HepG2 (cell line): ENCODE measurements at regions not wholly inside any gene's neighbourhood (a gene's known extent, or its start where the extent isn't known, plus 50 kb on each side); places are given as distances from the start of the nearest gene placed in this dataset.

ENCODE experiments used
- ATAC-seq: fragments of 200-7000 bp; cut with Tn5 transposase; 3 replicates; pipeline ENCODE4 v1.9.1; 2020; ENCODE audit warnings: mild to moderate bottlenecking, moderate library complexity
- BruUV-seq: library from RNA; stranded (reverse); fragments of 400-500 nt; replicated peaks from 2 replicates; lab custom pipeline; 2021; lab: Mats Ljungman, UMichigan
- CTCF ChIA-PET: fragments of 300-600 bp; formaldehyde crosslinking; extraction: SDS; loops from one replicate; lab custom pipeline; 2021; ENCODE audit warnings: low total read pairs, inconsistent platforms, low intra/inter-chr PET ratio; lab: Yijun Ruan, JAX
- POLR2A ChIA-PET: fragments of 350-600 bp; sonication (Branson Sonifier 250); formaldehyde crosslinking; loops from one replicate; lab custom pipeline; 2020; ENCODE audit warnings: antibody characterized with exemption, inconsistent platforms; lab: Yijun Ruan, JAX
- DNase-seq: peaks from one replicate; pipeline ENCODE4 v3.0.0-alpha.2; 2015; ENCODE audit warnings: low spot score
- FAIRE-seq: peaks from 3 replicates; lab custom pipeline; 2011; peaks lifted over from hg19 to GRCh38; lab: Jason Lieb, UNC
- H2AFZ ChIP-seq: one replicate; pipeline ENCODE4 v1.6.1; 2011; ENCODE audit warnings: low read length, inconsistent platforms
- H3K27ac ChIP-seq: fragments of 300-600 bp; 3 replicates; pipeline ENCODE4 v1.8.0; 2011; ENCODE audit warnings: mixed run types, mild to moderate bottlenecking, mixed read lengths, low read length, inconsistent platforms; ENCODE audit not compliant: insufficient read depth; ENCODE audit errors: extremely low read length
- H3K27me3 ChIP-seq, 2 experiments: fragments of 200-600 bp in 1 of 2; 2 replicates in 1 of 2; 3 replicates in 1 of 2; pipeline versions ENCODE4 v1.6.0 to v1.8.0; 2011; ENCODE audit warnings: low read length in 2 of 2, mild to moderate bottlenecking in 2 of 2, moderate library complexity in 2 of 2, inconsistent platforms in 1 of 2; ENCODE audit not compliant: insufficient read depth in 2 of 2, control insufficient read depth in 1 of 2
- H3K36me3 ChIP-seq, 2 experiments: fragments of 200-600 bp in 1 of 2; replicated peaks in 1 of 2; 2 replicates in 1 of 2; 3 replicates in 1 of 2; pipeline versions ENCODE4 v1.5.1 to v1.8.0; 2011; ENCODE audit warnings: low read length in 2 of 2, inconsistent platforms in 1 of 2; ENCODE audit not compliant: insufficient read depth in 2 of 2, control insufficient read depth in 1 of 2
- H3K4me1 ChIP-seq: 2 replicates; pipeline ENCODE4 v1.5.1; 2012; ENCODE audit warnings: low read length, inconsistent platforms; ENCODE audit not compliant: insufficient read depth
- H3K4me2 ChIP-seq: 2 replicates; pipeline ENCODE4 v1.6.0; 2011; ENCODE audit warnings: low read depth, low read length, inconsistent platforms
- H3K4me3 ChIP-seq, 3 experiments: fragments of 200-600 bp in 1 of 3; sonication (generic), shearing (Covaris generic) in 1 of 3; replicated peaks in 1 of 3; 2 replicates each; pipeline ENCODE4 v1.5.1; 2011 to 2016; ENCODE audit warnings: low read length in 3 of 3, inconsistent platforms in 2 of 3, low read depth in 2 of 3, mild to moderate bottlenecking in 2 of 3, control low read depth in 1 of 3, mixed read lengths in 1 of 3; ENCODE audit not compliant: insufficient read depth in 1 of 3
- H3K79me2 ChIP-seq: one replicate; pipeline ENCODE4 v1.6.1; 2011; ENCODE audit warnings: low read length, inconsistent platforms; ENCODE audit not compliant: insufficient read depth
- H3K9ac ChIP-seq: 2 replicates; pipeline ENCODE4 v1.6.0; 2011; ENCODE audit warnings: mild to moderate bottlenecking, low read depth, low read length, inconsistent platforms; ENCODE audit not compliant: insufficient read depth
- H3K9me3 ChIP-seq: 2 replicates; pipeline ENCODE4 v1.5.1; 2012; ENCODE audit warnings: mild to moderate bottlenecking, low read length
- H4K20me1 ChIP-seq: 2 replicates; pipeline ENCODE4 v1.6.0; 2011; ENCODE audit warnings: inconsistent platforms, mild to moderate bottlenecking, low read length, moderate library complexity; ENCODE audit not compliant: insufficient read depth
- CEBPG ChIP-seq: IDR thresholded peaks from 2 replicates; pipeline ENCODE4 v1.6.1; 2016
- ELF4 ChIP-seq: sonication (generic); formaldehyde crosslinking; IDR thresholded peaks from 2 replicates; pipeline ENCODE4 v1.5.0; 2020; ENCODE audit warnings: missing genetic modification reagents, mild to moderate bottlenecking, moderate library complexity, borderline replicate concordance
- FOXK1 ChIP-seq: sonication (generic); formaldehyde crosslinking; IDR thresholded peaks from 2 replicates; pipeline ENCODE4 v1.4.0; 2020; ENCODE audit warnings: low read depth, missing genetic modification reagents, borderline replicate concordance
- HMG20B ChIP-seq: conservative IDR thresholded peaks from 2 replicates; pipeline ENCODE4 v1.6.1; 2016; ENCODE audit warnings: missing genetic modification reagents, missing compliant biosample characterization
- JUNB ChIP-seq: sonication (generic); formaldehyde crosslinking; IDR thresholded peaks from 2 replicates; pipeline ENCODE4 v1.8.0; 2022; ENCODE audit warnings: missing genetic modification reagents, mild to moderate bottlenecking, borderline replicate concordance
- KLF6 ChIP-seq: IDR thresholded peaks from 2 replicates; pipeline ENCODE4 v1.8.0; 2016; ENCODE audit warnings: missing biosample characterization, missing genetic modification reagents
- NFYC ChIP-seq: IDR thresholded peaks from 2 replicates; pipeline ENCODE4 v1.6.1; 2016; ENCODE audit warnings: missing genetic modification reagents, missing compliant biosample characterization
- SRSF1 ChIP-seq: fragments of 200-400 bp; formaldehyde crosslinking; optimal IDR thresholded peaks from 2 replicates; pipeline ENCODE3; 2017; ENCODE audit warnings: mild to moderate bottlenecking, low read depth, low read length, moderate library complexity
- ZNF496 ChIP-seq: sonication (generic); formaldehyde crosslinking; IDR thresholded peaks from 2 replicates; pipeline ENCODE4 v1.8.1; 2023; ENCODE audit warnings: mild to moderate bottlenecking, moderate library complexity, missing genetic modification reagents; ENCODE audit not compliant: insufficient replicate concordance
- WGBS: methylation state at CpG from one replicate; pipeline ENCODE4 v1.1.6; 2017; ENCODE audit warnings: low lambda C conversion rate; 5-methylcytosine and 5-hydroxymethylcytosine counted together
- in situ Hi-C: cut with HindIII; loops from 2 replicates; pipeline ENCODE4 v1.10.0; 2017; ENCODE audit warnings: low pct_unique_long_range_greater_than_20kb; ENCODE audit not compliant: extremely low pct_ligation_motif_present
- intact Hi-C: fragments of 100-400 bp; cut with micrococcal nuclease; formaldehyde crosslinking; loops from one replicate; pipeline ENCODE4 v1.10.0; 2022; ENCODE audit not compliant: unreplicated experiment
- TF ChIP-seq, protein P1 (sequence below): sonication (generic); formaldehyde crosslinking; IDR thresholded peaks from 2 replicates; pipeline ENCODE4 v1.5.0; 2020; ENCODE audit warnings: mild to moderate bottlenecking, missing genetic modification reagents
- TF ChIP-seq, protein P2 (sequence below): sonication (generic); formaldehyde crosslinking; IDR thresholded peaks from 2 replicates; pipeline ENCODE4 v1.5.0; 2020; ENCODE audit warnings: missing genetic modification reagents, mild to moderate bottlenecking, borderline replicate concordance
- TF ChIP-seq, protein P3 (sequence below): sonication (generic); formaldehyde crosslinking; IDR thresholded peaks from 2 replicates; pipeline ENCODE4 v1.8.0; 2022; ENCODE audit warnings: mild to moderate bottlenecking, missing genetic modification reagents
- TF ChIP-seq, protein P4 (sequence below): sonication (generic); formaldehyde crosslinking; IDR thresholded peaks from 2 replicates; pipeline ENCODE4 v1.8.0; 2022; ENCODE audit warnings: missing genetic modification reagents, low read depth, mild to moderate bottlenecking, borderline replicate concordance

DNA sequence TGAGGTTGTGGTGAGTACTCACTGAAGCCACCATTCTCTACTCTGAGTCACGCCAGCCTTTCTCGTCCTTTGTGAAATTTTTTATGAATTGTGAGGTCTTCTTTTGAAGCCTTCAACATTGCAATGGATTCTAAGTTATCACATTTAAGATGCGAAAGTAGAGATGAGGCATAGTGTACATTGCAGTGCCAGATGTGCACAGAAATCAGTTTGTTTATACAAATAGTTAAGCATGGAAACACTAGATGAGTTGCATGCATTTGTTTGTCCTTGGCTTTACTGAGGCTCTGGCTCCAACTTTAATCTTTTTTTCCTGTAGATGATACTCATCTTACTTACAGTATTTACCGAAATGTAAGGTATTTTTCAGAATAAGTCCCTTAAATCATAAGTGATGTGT, 453.7 kb upstream of the RIOK2 start:
- DNase-seq (no peak), ATAC-seq (no peak), FAIRE-seq (no peak)
- Histone ChIP-seq H3K79me2 (no peaks in the 10 kb centered on the region), H3K36me3 (no peaks in the 10 kb centered on the region), H3K4me2 (no peak overlapping the region), H3K9me3 (peaks cover 14% of the 10 kb centered on the region; the same call in 1 of the 2 replicates), H3K27ac (no peak overlapping the region), H4K20me1 (no peaks in the 10 kb centered on the region), H3K9ac (no peak overlapping the region), H2AFZ (no peak overlapping the region), H3K27me3 (no peaks in the 10 kb centered on the region), H3K4me3 (no peak overlapping the region), H3K4me1 (no peaks in the 10 kb centered on the region)
- 8% methylated on average over 4 of the region's 4 CpGs for WGBS
- BruUV-seq = no TSS peak
- ChIA-PET CTCF (no interaction called here), POLR2A (no interaction called here)
- intact Hi-C loops (no loop called here), in situ Hi-C loops (no loop called here)
- no peak for TF ChIP-seq SRSF1

DNA sequence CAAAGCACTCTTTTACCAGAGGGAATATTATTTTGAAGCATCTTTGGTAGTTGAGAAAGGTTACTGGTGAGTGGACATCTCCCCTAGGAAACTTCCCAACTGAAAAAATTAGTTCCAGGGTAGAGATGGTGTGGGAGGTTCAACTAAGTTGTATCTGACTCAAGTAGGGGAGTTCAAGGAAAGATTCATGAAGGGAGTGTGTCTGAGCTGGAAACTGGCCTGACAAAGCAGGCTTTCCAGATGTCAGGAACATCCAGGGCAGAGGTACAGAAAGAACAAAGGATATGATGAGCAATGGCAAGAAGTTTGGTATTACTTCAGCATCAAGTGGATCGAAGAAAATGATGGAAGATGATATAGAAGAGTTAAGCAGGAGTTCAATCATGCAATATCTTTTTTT, 458.0 kb upstream of the RIOK2 start:
- no peak overlapping the region for H3K4me3 ChIP-seq
- no peaks in the 10 kb centered on the region for H4K20me1 ChIP-seq
- TF ChIP-seq, protein P1, sequence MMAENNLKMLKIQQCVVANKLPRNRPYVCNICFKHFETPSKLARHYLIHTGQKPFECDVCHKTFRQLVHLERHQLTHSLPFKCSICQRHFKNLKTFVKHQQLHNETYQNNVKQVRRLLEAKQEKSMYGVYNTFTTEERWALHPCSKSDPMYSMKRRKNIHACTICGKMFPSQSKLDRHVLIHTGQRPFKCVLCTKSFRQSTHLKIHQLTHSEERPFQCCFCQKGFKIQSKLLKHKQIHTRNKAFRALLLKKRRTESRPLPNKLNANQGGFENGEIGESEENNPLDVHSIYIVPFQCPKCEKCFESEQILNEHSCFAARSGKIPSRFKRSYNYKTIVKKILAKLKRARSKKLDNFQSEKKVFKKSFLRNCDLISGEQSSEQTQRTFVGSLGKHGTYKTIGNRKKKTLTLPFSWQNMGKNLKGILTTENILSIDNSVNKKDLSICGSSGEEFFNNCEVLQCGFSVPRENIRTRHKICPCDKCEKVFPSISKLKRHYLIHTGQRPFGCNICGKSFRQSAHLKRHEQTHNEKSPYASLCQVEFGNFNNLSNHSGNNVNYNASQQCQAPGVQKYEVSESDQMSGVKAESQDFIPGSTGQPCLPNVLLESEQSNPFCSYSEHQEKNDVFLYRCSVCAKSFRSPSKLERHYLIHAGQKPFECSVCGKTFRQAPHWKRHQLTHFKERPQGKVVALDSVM (CRISPR knock-in tag) = no peak
- TF ChIP-seq, protein P2, sequence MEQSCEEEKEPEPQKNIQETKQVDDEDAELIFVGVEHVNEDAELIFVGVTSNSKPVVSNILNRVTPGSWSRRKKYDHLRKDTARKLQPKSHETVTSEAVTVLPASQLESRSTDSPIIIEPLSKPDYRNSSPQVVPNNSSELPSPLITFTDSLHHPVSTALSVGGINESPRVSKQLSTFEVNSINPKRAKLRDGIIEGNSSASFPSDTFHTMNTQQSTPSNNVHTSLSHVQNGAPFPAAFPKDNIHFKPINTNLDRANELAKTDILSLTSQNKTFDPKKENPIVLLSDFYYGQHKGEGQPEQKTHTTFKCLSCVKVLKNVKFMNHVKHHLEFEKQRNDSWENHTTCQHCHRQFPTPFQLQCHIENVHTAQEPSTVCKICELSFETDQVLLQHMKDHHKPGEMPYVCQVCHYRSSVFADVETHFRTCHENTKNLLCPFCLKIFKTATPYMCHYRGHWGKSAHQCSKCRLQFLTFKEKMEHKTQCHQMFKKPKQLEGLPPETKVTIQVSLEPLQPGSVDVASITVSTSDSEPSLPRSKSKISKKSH (CRISPR knock-in tag) = no peak
- TF ChIP-seq ELF4 (CRISPR knock-in tag) (no peak), FOXK1 (CRISPR knock-in tag) (no peak), NFYC (CRISPR knock-in tag) (no peak), HMG20B (CRISPR knock-in tag) (no peak), KLF6 (CRISPR knock-in tag) (no peak), CEBPG (no peak), JUNB (CRISPR knock-in tag) (no peak), ZNF496 (CRISPR knock-in tag) (no peak)
- TF ChIP-seq, protein P3, sequence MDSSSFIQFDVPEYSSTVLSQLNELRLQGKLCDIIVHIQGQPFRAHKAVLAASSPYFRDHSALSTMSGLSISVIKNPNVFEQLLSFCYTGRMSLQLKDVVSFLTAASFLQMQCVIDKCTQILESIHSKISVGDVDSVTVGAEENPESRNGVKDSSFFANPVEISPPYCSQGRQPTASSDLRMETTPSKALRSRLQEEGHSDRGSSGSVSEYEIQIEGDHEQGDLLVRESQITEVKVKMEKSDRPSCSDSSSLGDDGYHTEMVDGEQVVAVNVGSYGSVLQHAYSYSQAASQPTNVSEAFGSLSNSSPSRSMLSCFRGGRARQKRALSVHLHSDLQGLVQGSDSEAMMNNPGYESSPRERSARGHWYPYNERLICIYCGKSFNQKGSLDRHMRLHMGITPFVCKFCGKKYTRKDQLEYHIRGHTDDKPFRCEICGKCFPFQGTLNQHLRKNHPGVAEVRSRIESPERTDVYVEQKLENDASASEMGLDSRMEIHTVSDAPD (CRISPR knock-in tag) = no peak
- TF ChIP-seq, protein P4, sequence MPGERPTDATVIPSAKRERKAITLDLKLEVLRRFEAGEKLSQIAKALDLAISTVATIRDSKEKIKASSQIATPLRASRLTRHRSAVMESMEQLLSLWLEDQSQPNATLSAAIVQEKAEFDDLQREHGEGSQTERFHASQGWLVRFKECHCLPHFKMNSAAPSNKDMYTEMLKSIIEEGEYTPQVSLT (CRISPR knock-in tag) = no peak
- no peaks in the 10 kb centered on the region for H3K36me3 ChIP-seq
- H3K9me3 ChIP-seq = peaks cover 32% of the 10 kb centered on the region
- 11% methylated on average over 1 of the region's 1 CpG for WGBS
- H3K27me3 ChIP-seq = no peaks in the 10 kb centered on the region
- H3K27ac ChIP-seq = no peak overlapping the region
- FAIRE-seq = no peak
- no peaks in the 10 kb centered on the region for H3K4me1 ChIP-seq
- ATAC-seq = no peak
- intact Hi-C loops (no loop called here), in situ Hi-C loops (no loop called here)
- ChIA-PET CTCF (no interaction called here), POLR2A (no interaction called here)
- DNase-seq = no peak
- H3K9ac ChIP-seq = no peak overlapping the region
- H3K4me2 ChIP-seq = no peak overlapping the region
- H3K79me2 ChIP-seq = no peaks in the 10 kb centered on the region
- no peak overlapping the region for H2AFZ ChIP-seq
- no TSS peak for BruUV-seq
